AG04449 (cell line): ENCODE measurements at regions not wholly inside any gene's neighbourhood (a gene's known extent, or its start where the extent isn't known, plus 50 kb on each side); places are given as distances from the start of the nearest gene placed in this dataset.

Experiments used
- CTCF ChIA-PET: fragments of 350-600 bp; formaldehyde crosslinking; extraction: SDS; loops from one replicate; lab custom pipeline; 2021; ENCODE audit warnings: antibody characterized with exemption; lab: Yijun Ruan, JAX
- POLR2A ChIA-PET: fragments of 400-600, 350-600 bp; formaldehyde crosslinking; extraction: SDS; loops from one replicate; lab custom pipeline; 2020; ENCODE audit warnings: antibody characterized with exemption, inconsistent platforms; lab: Yijun Ruan, JAX
- DNase-seq: peaks from one replicate; pipeline ENCODE4 v3.0.0-alpha.2; 2010; ENCODE audit warnings: low read depth, low spot score
- H3K4me3 ChIP-seq: 2 replicates; pipeline ENCODE4 v1.5.1; 2011; ENCODE audit warnings: low read depth, mild to moderate bottlenecking, control low read depth, low read length
- TF ChIP-seq, protein P1 (sequence below): IDR thresholded peaks from one replicate; pipeline ENCODE4 v1.5.1; 2011; ENCODE audit warnings: mild to moderate bottlenecking, moderate library complexity, low read length, control low read depth, inconsistent platforms; ENCODE audit not compliant: insufficient read depth; ENCODE audit errors: missing control alignments

DNA sequence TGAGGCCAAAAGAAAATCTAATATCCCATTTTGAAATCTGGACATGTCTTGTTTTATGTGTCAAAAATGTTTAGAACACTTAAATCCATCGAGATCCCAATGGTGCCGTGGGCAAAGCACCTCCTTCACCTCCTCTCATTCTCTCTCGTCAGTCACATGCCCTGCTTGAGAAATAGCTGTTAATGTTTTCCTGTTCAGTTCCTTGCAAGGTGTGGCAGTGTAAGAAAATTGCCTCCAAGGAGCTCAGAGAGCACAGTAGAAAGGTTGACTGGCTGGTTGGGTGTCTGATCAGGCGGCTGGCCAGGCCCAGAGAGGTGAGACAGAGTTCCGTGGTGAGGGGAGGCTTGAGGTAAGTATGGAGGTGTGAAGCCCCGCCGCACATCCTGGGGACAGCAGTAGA is 210.2 kb downstream of the TSN start:
- ChIA-PET POLR2A (no interaction called here), CTCF (interaction anchor here (1.4 kb wide), 1 partner anchor 9 kb away, joined by 3 read pairs; no protein-coding TSS in a partner anchor)
- TF ChIP-seq, protein P1, sequence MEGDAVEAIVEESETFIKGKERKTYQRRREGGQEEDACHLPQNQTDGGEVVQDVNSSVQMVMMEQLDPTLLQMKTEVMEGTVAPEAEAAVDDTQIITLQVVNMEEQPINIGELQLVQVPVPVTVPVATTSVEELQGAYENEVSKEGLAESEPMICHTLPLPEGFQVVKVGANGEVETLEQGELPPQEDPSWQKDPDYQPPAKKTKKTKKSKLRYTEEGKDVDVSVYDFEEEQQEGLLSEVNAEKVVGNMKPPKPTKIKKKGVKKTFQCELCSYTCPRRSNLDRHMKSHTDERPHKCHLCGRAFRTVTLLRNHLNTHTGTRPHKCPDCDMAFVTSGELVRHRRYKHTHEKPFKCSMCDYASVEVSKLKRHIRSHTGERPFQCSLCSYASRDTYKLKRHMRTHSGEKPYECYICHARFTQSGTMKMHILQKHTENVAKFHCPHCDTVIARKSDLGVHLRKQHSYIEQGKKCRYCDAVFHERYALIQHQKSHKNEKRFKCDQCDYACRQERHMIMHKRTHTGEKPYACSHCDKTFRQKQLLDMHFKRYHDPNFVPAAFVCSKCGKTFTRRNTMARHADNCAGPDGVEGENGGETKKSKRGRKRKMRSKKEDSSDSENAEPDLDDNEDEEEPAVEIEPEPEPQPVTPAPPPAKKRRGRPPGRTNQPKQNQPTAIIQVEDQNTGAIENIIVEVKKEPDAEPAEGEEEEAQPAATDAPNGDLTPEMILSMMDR: no peak
- no peak overlapping the region for H3K4me3 ChIP-seq
- DNase-seq: no peak

DNA sequence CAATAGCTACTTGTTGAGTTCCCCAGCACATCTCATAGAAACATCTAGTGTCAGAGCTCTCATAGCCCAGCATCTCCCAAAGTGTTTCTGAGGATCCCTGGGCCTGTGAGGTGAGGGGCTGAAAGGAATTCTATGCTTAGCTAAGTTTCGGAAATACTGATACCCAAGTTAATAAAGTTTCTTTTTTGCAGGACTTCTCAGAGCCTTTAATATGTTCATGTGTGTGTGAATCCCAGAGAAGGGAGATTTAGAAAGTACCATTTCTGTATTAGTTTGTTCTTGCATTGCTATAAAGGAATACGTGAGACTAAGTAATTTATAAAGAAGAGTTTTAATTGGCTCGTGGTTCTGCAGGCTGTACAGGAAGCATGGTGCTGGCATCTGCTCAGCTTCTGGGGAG is 211.2 kb downstream of the TSN start:
- DNase-seq: no peak
- POLR2A ChIA-PET: no interaction called here
- TF ChIP-seq, protein P1: no peak
- no peak overlapping the region for H3K4me3 ChIP-seq
- CTCF ChIA-PET: no interaction called here

DNA sequence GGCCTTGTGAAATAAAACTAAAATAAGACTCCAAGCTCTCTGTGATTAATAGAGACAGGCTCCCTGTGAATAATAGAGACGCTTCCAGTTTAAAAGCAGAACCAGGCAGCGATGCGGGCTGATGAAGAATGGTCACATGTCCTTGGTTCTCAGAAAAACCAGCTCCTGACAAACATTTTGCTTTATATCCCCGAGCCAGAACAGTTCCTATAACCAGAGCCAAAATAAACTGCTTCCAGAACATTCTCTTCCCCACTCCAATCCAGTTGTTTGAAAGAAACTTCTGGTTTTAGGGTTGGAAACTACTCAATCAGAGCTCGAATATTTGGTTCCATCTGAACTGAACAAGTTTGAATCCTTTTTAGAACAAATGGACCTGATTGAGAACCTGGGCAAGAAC is 213.7 kb downstream of the TSN start:
- CTCF ChIA-PET: interaction anchor here (1.2 kb wide), 1 partner anchor 11 kb away, joined by 4 read pairs; no protein-coding TSS in a partner anchor

DNA sequence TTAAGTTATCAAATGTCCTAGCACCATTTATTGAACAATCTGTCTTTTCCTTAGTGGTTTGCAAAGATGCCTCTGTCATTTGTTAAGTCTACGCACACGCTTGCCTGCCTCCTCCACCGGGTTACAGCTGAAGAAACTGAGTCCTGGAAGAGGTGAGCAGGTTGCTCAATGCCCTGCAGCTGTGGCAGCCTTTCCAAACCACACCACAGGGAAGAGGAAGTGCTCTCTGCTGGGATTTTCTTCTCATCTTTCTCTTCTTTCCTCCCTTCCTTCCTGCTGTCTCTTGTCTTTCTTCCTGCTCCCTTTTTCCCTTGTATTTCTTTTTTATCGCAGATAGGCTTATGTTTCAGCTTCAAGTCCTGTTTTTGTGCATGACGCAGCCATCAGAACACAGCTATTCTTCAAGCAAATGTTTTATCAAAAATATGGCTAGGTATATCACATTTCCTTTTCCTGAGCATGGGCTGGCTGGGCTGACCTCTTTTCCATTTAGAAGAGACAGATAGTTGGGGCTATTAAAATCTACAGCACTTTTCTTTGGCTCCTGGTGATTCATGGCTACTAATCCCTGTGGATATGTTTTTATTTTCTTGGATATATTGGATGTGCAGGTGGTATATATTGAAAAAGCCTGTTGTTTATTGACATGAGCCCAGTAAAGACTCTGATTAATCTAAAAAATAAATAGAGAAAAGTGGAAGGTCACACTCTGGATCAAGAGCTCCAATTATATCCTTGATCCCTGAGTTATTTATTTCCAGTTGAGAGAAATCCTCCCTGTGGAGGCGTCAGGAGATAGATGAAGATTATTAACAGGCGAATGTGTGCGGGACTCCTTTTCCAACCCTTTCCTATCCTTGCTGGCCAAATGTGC is 214.6 kb downstream of the TSN start:
- no peak overlapping the region for H3K4me3 ChIP-seq
- CTCF ChIA-PET: no interaction called here
- TF ChIP-seq, protein P1: no peak
- POLR2A ChIA-PET: no interaction called here
- DNase-seq: no peak

More for the DNA sequence above, 213.7 kb downstream of the TSN start:
- no peak for DNase-seq
- POLR2A ChIA-PET: no interaction called here
- H3K4me3 ChIP-seq: no peak overlapping the region
- TF ChIP-seq, protein P1: no peak

DNA sequence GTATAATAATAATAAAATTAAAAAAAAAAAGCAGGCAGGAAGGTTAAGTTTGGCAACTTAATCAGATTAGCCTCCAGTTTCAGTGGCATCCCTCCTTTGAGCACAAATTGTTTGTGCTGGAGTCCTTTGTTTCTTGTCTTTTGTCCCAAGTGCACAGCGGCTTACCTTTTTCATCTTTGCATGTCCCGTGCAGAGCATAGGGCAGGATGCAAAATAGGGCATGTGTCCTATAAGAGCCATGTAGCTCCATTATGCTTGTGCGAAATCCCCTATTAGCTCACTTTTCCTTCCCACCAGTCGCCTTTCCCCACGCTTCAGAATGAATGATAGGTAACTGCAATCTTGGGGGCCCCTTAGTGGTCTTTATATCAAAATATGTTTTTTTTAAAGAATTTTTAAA is 216.8 kb downstream of the TSN start:
- ChIA-PET CTCF (interaction anchor here (0.6 to 1.2 kb wide), 3 partner anchors 12 to 235 kb away, joined by 3 read pairs; no protein-coding TSS in a partner anchor), POLR2A (no interaction called here)
- TF ChIP-seq, protein P1: no peak

DNA sequence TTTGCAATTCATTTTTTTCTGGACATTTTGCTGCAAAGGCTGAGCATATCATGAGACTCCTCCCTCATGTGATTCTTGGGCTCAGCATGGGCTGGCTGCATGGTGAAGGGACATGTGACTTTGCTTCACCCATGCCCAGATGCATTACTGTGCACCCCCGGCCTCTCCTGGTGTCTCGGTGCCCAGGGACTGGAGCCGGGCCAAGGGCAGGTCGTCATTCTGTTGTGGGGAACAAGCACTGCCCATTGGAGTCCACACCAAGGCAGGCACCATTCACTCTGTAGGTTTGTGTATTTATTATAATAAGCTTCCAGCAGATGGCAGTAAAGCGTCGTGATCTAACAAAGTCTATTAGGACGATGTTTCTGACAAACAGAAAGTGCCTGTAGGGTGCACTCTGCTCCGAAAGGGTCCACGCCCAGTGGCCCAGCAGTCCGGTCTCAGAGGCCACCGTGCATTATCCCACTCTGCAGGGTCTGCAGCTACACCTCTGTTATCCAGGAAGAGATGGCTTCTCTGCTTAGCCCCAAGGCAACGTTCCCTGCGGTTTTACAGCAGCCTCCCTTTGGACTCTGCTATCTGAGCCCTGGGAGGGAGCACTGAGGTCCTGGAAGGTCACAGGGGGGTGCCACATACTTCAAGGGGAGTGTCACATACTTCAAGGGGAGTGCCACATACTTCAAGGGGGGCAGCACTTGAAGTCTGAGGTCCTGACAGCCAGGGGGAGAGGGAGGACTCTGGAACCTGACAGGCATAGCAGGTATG is 219.6 kb downstream of the TSN start:
- TF ChIP-seq, protein P1: peak; percentile 31
- POLR2A ChIA-PET: no interaction called here
- CTCF ChIA-PET: interaction anchor here (0.9 to 1.4 kb wide), 4 partner anchors 10 to 476 kb away, joined by 3 to 4 read pairs (median 3); no protein-coding TSS in a partner anchor
- peak; percentile 17 for DNase-seq
- H3K4me3 ChIP-seq: peak overlapping the region; percentile 50

More for the DNA sequence above, 216.8 kb downstream of the TSN start:
- no peak overlapping the region for H3K4me3 ChIP-seq
- no peak for DNase-seq
